ENCODE measurements at regions not wholly inside any gene's neighbourhood (a gene's known extent, or its start where the extent isn't known, plus 50 kb on each side); places are given as distances from the start of the nearest gene placed in this dataset.

GRCh38 chr4:74878323-74878722 is 54.6 kb upstream of the PARM1 start:
- peaks cover 48% of the 10 kb centered on the region for H3K4me1 ChIP-seq (ENCODE audit: low read length)

GRCh38 chr4:74875451-74875850 is 57.5 kb upstream of the PARM1 start:
- Histone ChIP-seq H3K27ac (ENCODE audit: low read length) (peak overlapping the region; percentile 98), H3K79me2 (ENCODE audit: low read length) (no peaks in the 10 kb centered on the region), H3K9ac (ENCODE audit: low read length) (peak overlapping the region; percentile 35), H3K4me1 (ENCODE audit: low read length) (peaks cover 73% of the 10 kb centered on the region), H3K9me3 (ENCODE audit: low read length) (no peaks in the 10 kb centered on the region), H4K20me1 (ENCODE audit: insufficient read depth, low read depth, low read length) (no peaks in the 10 kb centered on the region), H3K27me3 (ENCODE audit: low read length) (no peaks in the 10 kb centered on the region), H3K9me2 (replicated peaks; ENCODE audit: insufficient read depth, low read length) (no peaks in the 10 kb centered on the region), H3K4me2 (ENCODE audit: low read depth, low read length, poor library complexity, severe bottlenecking) (peak overlapping the region; percentile 72), H3K36me3 (ENCODE audit: insufficient read depth, low read length) (no peaks in the 10 kb centered on the region), H3K4me3 (ENCODE audit: low read length) (no peak overlapping the region), H2AFZ (ENCODE audit: low read length) (peak overlapping the region; percentile 64)
- DNase-seq: peak; percentile 64

More at GRCh38 chr4:74878323-74878722, 54.6 kb upstream of the PARM1 start:
- no peak overlapping the region for H2AFZ ChIP-seq (ENCODE audit: low read length)
- DNase-seq: no peak
- no peaks in the 10 kb centered on the region for H3K9me2 ChIP-seq (replicated peaks; ENCODE audit: insufficient read depth, low read length)
- no peaks in the 10 kb centered on the region for H3K36me3 ChIP-seq (ENCODE audit: insufficient read depth, low read length)
- H3K27me3 ChIP-seq (ENCODE audit: low read length): no peaks in the 10 kb centered on the region
- no peaks in the 10 kb centered on the region for H3K9me3 ChIP-seq (ENCODE audit: low read length)
- no peak overlapping the region for H3K4me2 ChIP-seq (ENCODE audit: low read depth, low read length, poor library complexity, severe bottlenecking)
- H3K9ac ChIP-seq (ENCODE audit: low read length): no peak overlapping the region
- no peaks in the 10 kb centered on the region for H3K79me2 ChIP-seq (ENCODE audit: low read length)
- no peak overlapping the region for H3K27ac ChIP-seq (ENCODE audit: low read length)
- H3K4me3 ChIP-seq (ENCODE audit: low read length): no peak overlapping the region
- no peaks in the 10 kb centered on the region for H4K20me1 ChIP-seq (ENCODE audit: insufficient read depth, low read depth, low read length)

GRCh38 chr4:74874753-74875367 is 58.1 kb upstream of the PARM1 start:
- peak overlapping the region; percentile 64 for H2AFZ ChIP-seq (ENCODE audit: low read length)

GRCh38 chr4:74873545-74874301 is 59.2 kb upstream of the PARM1 start:
- H3K79me2 ChIP-seq (ENCODE audit: low read length): no peaks in the 10 kb centered on the region
- peak overlapping the region; percentile 52 for H3K4me3 ChIP-seq (ENCODE audit: low read length)
- H3K4me2 ChIP-seq (ENCODE audit: low read depth, low read length, poor library complexity, severe bottlenecking): peak overlapping the region; percentile 72
- DNase-seq: peak; percentile 92
- H3K27me3 ChIP-seq (ENCODE audit: low read length): no peaks in the 10 kb centered on the region
- no peaks in the 10 kb centered on the region for H3K36me3 ChIP-seq (ENCODE audit: insufficient read depth, low read length)
- H3K27ac ChIP-seq (ENCODE audit: low read length): peak overlapping the region; percentile 98
- peak overlapping the region; percentile 44 for H2AFZ ChIP-seq (ENCODE audit: low read length)
- peaks cover 81% of the 10 kb centered on the region for H3K4me1 ChIP-seq (ENCODE audit: low read length)
- H3K9me2 ChIP-seq (replicated peaks; ENCODE audit: insufficient read depth, low read length): no peaks in the 10 kb centered on the region
- H3K9me3 ChIP-seq (ENCODE audit: low read length): no peaks in the 10 kb centered on the region
- H3K9ac ChIP-seq (ENCODE audit: low read length): peak overlapping the region; percentile 53
- H4K20me1 ChIP-seq (ENCODE audit: insufficient read depth, low read depth, low read length): no peaks in the 10 kb centered on the region

More at GRCh38 chr4:74874753-74875367, 58.1 kb upstream of the PARM1 start:
- Histone ChIP-seq H3K27ac (ENCODE audit: low read length) (peak overlapping the region; percentile 98), H3K4me2 (ENCODE audit: low read depth, low read length, poor library complexity, severe bottlenecking) (peak overlapping the region; percentile 72), H3K36me3 (ENCODE audit: insufficient read depth, low read length) (no peaks in the 10 kb centered on the region), H3K4me1 (ENCODE audit: low read length) (peaks cover 74% of the 10 kb centered on the region), H3K9me2 (replicated peaks; ENCODE audit: insufficient read depth, low read length) (no peaks in the 10 kb centered on the region), H3K4me3 (ENCODE audit: low read length) (no peak overlapping the region; the same call in 1 of the 2 replicates), H4K20me1 (ENCODE audit: insufficient read depth, low read depth, low read length) (no peaks in the 10 kb centered on the region), H3K9me3 (ENCODE audit: low read length) (no peaks in the 10 kb centered on the region), H3K79me2 (ENCODE audit: low read length) (no peaks in the 10 kb centered on the region), H3K9ac (ENCODE audit: low read length) (peak overlapping the region; percentile 53), H3K27me3 (ENCODE audit: low read length) (no peaks in the 10 kb centered on the region)
- DNase-seq: peak; percentile 93

- H3K36me3 ChIP-seq (ENCODE audit: insufficient read depth, low read length): no peaks in the 10 kb centered on the region
- no peak overlapping the region for H3K4me3 ChIP-seq (ENCODE audit: low read length)
- H3K9ac ChIP-seq (ENCODE audit: low read length): no peak overlapping the region
- no peaks in the 10 kb centered on the region for H4K20me1 ChIP-seq (ENCODE audit: insufficient read depth, low read depth, low read length)
- H3K27ac ChIP-seq (ENCODE audit: low read length): no peak overlapping the region
- H3K4me2 ChIP-seq (ENCODE audit: low read depth, low read length, poor library complexity, severe bottlenecking): no peak overlapping the region
- H3K9me3 ChIP-seq (ENCODE audit: low read length): no peaks in the 10 kb centered on the region
- peaks cover 9% of the 10 kb centered on the region for H3K4me1 ChIP-seq (ENCODE audit: low read length)
- H3K9me2 ChIP-seq (replicated peaks; ENCODE audit: insufficient read depth, low read length): no peaks in the 10 kb centered on the region
- H3K27me3 ChIP-seq (ENCODE audit: low read length): no peaks in the 10 kb centered on the region
- DNase-seq: no peak
- no peaks in the 10 kb centered on the region for H3K79me2 ChIP-seq (ENCODE audit: low read length)
- H2AFZ ChIP-seq (ENCODE audit: low read length): no peak overlapping the region
These were observed 64.7 kb upstream of the BTC start for GRCh38 chr4:74858921-74859562.

DNA sequence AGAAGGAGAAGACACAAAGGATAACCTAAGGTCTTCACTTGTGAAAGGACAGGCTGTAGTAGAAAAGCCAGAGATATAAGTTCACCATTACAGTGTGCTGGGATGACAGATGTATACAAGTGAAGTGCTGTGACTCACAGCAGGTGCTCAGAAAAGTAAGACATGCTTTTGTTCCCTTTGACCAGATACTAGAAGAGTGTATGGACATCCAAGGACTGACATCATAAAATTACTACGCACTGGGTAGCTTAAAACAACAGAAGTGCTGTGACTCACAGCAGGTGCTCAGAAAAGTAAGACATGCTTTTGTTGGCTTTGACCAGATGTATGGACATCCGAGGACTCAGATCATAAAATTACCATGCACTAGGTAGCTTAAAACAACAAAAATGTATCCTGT is 61.6 kb upstream of the BTC start:
- no peak overlapping the region for H3K4me2 ChIP-seq (ENCODE audit: low read depth, low read length, poor library complexity, severe bottlenecking)
- no peak for DNase-seq

DNA sequence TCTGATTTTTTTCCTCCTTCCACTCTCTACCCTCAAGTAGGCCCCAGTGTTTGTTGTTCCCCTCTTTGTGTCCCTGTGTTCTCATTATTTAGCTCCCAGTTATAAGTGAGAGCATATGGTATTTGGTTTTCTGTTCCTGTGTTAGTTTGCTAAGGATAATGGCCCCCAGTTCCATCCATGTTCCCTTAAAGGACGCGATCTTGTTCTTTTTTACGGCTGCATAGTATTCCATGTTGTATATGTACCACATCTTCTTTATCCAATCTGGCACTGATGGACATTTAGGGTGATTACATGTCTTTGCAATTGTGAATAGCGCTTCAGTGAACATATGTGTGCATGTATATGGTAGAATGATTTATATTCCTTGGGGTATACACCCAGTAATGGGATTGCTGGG is 54.5 kb upstream of the BTC start:
- DNase-seq: no peak

More for the DNA sequence above, 61.6 kb upstream of the BTC start:
- H3K27me3 ChIP-seq (ENCODE audit: low read length): peaks cover under 1% of the 10 kb centered on the region; the same call in 1 of the 2 replicates
- H3K27ac ChIP-seq (ENCODE audit: low read length): no peak overlapping the region
- H3K9me2 ChIP-seq (replicated peaks; ENCODE audit: insufficient read depth, low read length): no peaks in the 10 kb centered on the region
- peaks cover 5% of the 10 kb centered on the region; the same call in 1 of the 2 replicates for H3K9me3 ChIP-seq (ENCODE audit: low read length)
- H3K36me3 ChIP-seq (ENCODE audit: insufficient read depth, low read length): no peaks in the 10 kb centered on the region
- H2AFZ ChIP-seq (ENCODE audit: low read length): no peak overlapping the region
- H3K9ac ChIP-seq (ENCODE audit: low read length): no peak overlapping the region
- H3K4me1 ChIP-seq (ENCODE audit: low read length): peaks cover 9% of the 10 kb centered on the region
- no peaks in the 10 kb centered on the region for H3K79me2 ChIP-seq (ENCODE audit: low read length)
- H4K20me1 ChIP-seq (ENCODE audit: insufficient read depth, low read depth, low read length): no peaks in the 10 kb centered on the region
- no peak overlapping the region for H3K4me3 ChIP-seq (ENCODE audit: low read length)

GRCh38 chr4:74845834-74846233 is 51.5 kb upstream of the BTC start:
- Histone ChIP-seq H3K36me3 (ENCODE audit: insufficient read depth, low read length) (no peaks in the 10 kb centered on the region), H3K27ac (ENCODE audit: low read length) (no peak overlapping the region), H3K27me3 (ENCODE audit: low read length) (peaks cover 3% of the 10 kb centered on the region; the same call in 1 of the 2 replicates), H2AFZ (ENCODE audit: low read length) (no peak overlapping the region), H3K9me2 (replicated peaks; ENCODE audit: insufficient read depth, low read length) (no peaks in the 10 kb centered on the region), H3K9me3 (ENCODE audit: low read length) (peaks cover 8% of the 10 kb centered on the region), H3K79me2 (ENCODE audit: low read length) (no peaks in the 10 kb centered on the region), H3K9ac (ENCODE audit: low read length) (no peak overlapping the region), H3K4me2 (ENCODE audit: low read depth, low read length, poor library complexity, severe bottlenecking) (no peak overlapping the region), H3K4me1 (ENCODE audit: low read length) (no peaks in the 10 kb centered on the region), H4K20me1 (ENCODE audit: insufficient read depth, low read depth, low read length) (no peaks in the 10 kb centered on the region), H3K4me3 (ENCODE audit: low read length) (no peak overlapping the region)
- no peak for DNase-seq

More for the DNA sequence above, 54.5 kb upstream of the BTC start:
- Histone ChIP-seq H2AFZ (ENCODE audit: low read length) (no peak overlapping the region), H3K4me1 (ENCODE audit: low read length) (no peaks in the 10 kb centered on the region), H3K9ac (ENCODE audit: low read length) (no peak overlapping the region), H3K4me2 (ENCODE audit: low read depth, low read length, poor library complexity, severe bottlenecking) (no peak overlapping the region), H3K27me3 (ENCODE audit: low read length) (peaks cover 5% of the 10 kb centered on the region; the same call in 1 of the 2 replicates), H3K27ac (ENCODE audit: low read length) (no peak overlapping the region), H3K36me3 (ENCODE audit: insufficient read depth, low read length) (no peaks in the 10 kb centered on the region), H3K9me2 (replicated peaks; ENCODE audit: insufficient read depth, low read length) (no peaks in the 10 kb centered on the region), H3K79me2 (ENCODE audit: low read length) (no peaks in the 10 kb centered on the region), H3K9me3 (ENCODE audit: low read length) (peaks cover 13% of the 10 kb centered on the region), H4K20me1 (ENCODE audit: insufficient read depth, low read depth, low read length) (no peaks in the 10 kb centered on the region), H3K4me3 (ENCODE audit: low read length) (no peak overlapping the region)

Measured in Karpas-422 (cell line).